ENCODE measurements at regions not wholly inside any gene's neighbourhood (a gene's known extent, or its start where the extent isn't known, plus 50 kb on each side); places are given as distances from the start of the nearest gene placed in this dataset.

DNA sequence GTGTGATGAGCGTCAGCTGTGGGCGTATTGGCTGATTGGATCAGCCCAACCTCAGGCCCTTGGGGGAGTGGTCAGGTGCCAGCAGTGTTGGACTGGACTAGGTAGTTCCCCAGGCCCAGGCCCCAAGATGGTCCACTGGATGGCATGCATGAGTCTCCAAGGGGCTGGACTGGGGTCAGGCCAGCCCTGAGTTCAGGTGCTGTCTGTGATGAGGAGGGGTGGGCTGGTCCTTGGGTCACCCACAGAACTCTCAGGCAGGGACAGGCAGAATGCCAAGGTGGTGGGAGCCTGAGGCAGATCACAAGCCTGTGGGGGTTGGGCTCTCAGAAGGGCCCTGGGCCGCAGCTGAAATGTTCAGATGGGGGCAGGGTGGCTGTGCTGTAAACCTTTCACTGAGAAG lies 59.5 kb upstream of the THUMPD2 start:
- TF ChIP-seq, protein P1, sequence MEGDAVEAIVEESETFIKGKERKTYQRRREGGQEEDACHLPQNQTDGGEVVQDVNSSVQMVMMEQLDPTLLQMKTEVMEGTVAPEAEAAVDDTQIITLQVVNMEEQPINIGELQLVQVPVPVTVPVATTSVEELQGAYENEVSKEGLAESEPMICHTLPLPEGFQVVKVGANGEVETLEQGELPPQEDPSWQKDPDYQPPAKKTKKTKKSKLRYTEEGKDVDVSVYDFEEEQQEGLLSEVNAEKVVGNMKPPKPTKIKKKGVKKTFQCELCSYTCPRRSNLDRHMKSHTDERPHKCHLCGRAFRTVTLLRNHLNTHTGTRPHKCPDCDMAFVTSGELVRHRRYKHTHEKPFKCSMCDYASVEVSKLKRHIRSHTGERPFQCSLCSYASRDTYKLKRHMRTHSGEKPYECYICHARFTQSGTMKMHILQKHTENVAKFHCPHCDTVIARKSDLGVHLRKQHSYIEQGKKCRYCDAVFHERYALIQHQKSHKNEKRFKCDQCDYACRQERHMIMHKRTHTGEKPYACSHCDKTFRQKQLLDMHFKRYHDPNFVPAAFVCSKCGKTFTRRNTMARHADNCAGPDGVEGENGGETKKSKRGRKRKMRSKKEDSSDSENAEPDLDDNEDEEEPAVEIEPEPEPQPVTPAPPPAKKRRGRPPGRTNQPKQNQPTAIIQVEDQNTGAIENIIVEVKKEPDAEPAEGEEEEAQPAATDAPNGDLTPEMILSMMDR (IDR thresholded peaks at IDR 0.05): no peak
- TF ChIP-seq POLR2A (IDR thresholded peaks at IDR 0.05): no peak

Measured in adrenal gland (tissue), 5 donors.